ENCODE measurements at regions not wholly inside any gene's neighbourhood (a gene's known extent, or its start where the extent isn't known, plus 50 kb on each side); places are given as distances from the start of the nearest gene placed in this dataset.
"Not testable (repeated sequence)": the region's sequence is repeated elsewhere in the genome, so short reads cannot be mapped to it uniquely, and the experiment has no call there.

GRCh38 chr17:445839-446238 is 93.2 kb upstream of the RPH3AL start, which contains the start of gene RFLNB:
TSS of gene RFLNB (minus strand) at chr17:445939.
- H3K27me3 ChIP-seq (ENCODE audit: low read depth); H3K9me3 ChIP-seq; DNase-seq; H3K4me3 ChIP-seq; H3K4me1 ChIP-seq; ATAC-seq; intact Hi-C loops (cut with DNase I); H3K27ac ChIP-seq: not testable (repeated sequence)
- H3K36me3 ChIP-seq = peaks cover 31% of the 10 kb centered on the region

- no peak for DNase-seq
- no peak for TF ChIP-seq CTCF (IDR thresholded peaks at IDR 0.05)
- H3K4me3 ChIP-seq = no peak overlapping the region
- H3K27ac ChIP-seq = no peak overlapping the region
- H3K9me3 ChIP-seq = no peaks in the 10 kb centered on the region
- peaks cover 31% of the 10 kb centered on the region for H3K36me3 ChIP-seq
- H3K4me1 ChIP-seq = no peaks in the 10 kb centered on the region
- ATAC-seq = no peak
- intact Hi-C loops (cut with DNase I) = no loop called here
- no peaks in the 10 kb centered on the region for H3K27me3 ChIP-seq (ENCODE audit: low read depth)
Measured at GRCh38 chr17:444879-445454, 92.4 kb upstream of the RPH3AL start.

- Histone ChIP-seq H3K9me3 (no peaks in the 10 kb centered on the region), H3K36me3 (peaks cover 31% of the 10 kb centered on the region), H3K27ac (no peak overlapping the region), H3K4me1 (no peaks in the 10 kb centered on the region), H3K4me3 (no peak overlapping the region), H3K27me3 (ENCODE audit: low read depth) (no peaks in the 10 kb centered on the region)
- no peak for ATAC-seq
- intact Hi-C loops (cut with DNase I) = no loop called here
- DNase-seq = no peak
- no peak for TF ChIP-seq CTCF (IDR thresholded peaks at IDR 0.05)
Measured at GRCh38 chr17:443109-443508, 90.5 kb upstream of the RPH3AL start.

- TF ChIP-seq CTCF (IDR thresholded peaks at IDR 0.05) = no peak
- ATAC-seq = no peak
- Histone ChIP-seq H3K4me1 (no peaks in the 10 kb centered on the region), H3K4me3 (no peak overlapping the region), H3K9me3 (no peaks in the 10 kb centered on the region), H3K27ac (no peak overlapping the region), H3K36me3 (peaks cover 31% of the 10 kb centered on the region), H3K27me3 (ENCODE audit: low read depth) (no peaks in the 10 kb centered on the region)
- intact Hi-C loops (cut with DNase I) = no loop called here
- DNase-seq = no peak
Measured at GRCh38 chr17:441155-441950, 88.7 kb upstream of the RPH3AL start.

- DNase-seq (no peak), ATAC-seq (no peak)
- no peak overlapping the region for H3K4me3 ChIP-seq
- H3K27me3 ChIP-seq (ENCODE audit: low read depth) = no peaks in the 10 kb centered on the region
- TF ChIP-seq CTCF (IDR thresholded peaks at IDR 0.05) = no peak
- H3K4me1 ChIP-seq = no peaks in the 10 kb centered on the region
- peaks cover 4% of the 10 kb centered on the region for H3K9me3 ChIP-seq
- intact Hi-C loops (cut with DNase I) = no loop called here
- H3K36me3 ChIP-seq = peaks cover 19% of the 10 kb centered on the region
- no peak overlapping the region for H3K27ac ChIP-seq
Measured at GRCh38 chr17:438191-438590, 85.6 kb upstream of the RPH3AL start.

GRCh38 chr17:437545-437944 is 84.9 kb upstream of the RPH3AL start:
- H3K36me3 ChIP-seq = peaks cover 12% of the 10 kb centered on the region
- no peak overlapping the region for H3K4me3 ChIP-seq
- DNase-seq = no peak
- H3K9me3 ChIP-seq = peaks cover 4% of the 10 kb centered on the region
- intact Hi-C loops (cut with DNase I) = no loop called here
- ATAC-seq = no peak
- H3K27me3 ChIP-seq (ENCODE audit: low read depth) = no peaks in the 10 kb centered on the region
- no peak for TF ChIP-seq CTCF (IDR thresholded peaks at IDR 0.05)
- no peak overlapping the region for H3K27ac ChIP-seq
- no peaks in the 10 kb centered on the region for H3K4me1 ChIP-seq
